Kidney (tissue), 13 donors: ENCODE measurements at regions not wholly inside any gene's neighbourhood (a gene's known extent, or its start where the extent isn't known, plus 50 kb on each side); places are given as distances from the start of the nearest gene placed in this dataset.

Experiments
- DNase-seq, 5 donors: peaks; one replicate each; pipeline ENCODE4 v3.0.0-alpha.2; 2013 to 2020
- FAIRE-seq: peaks from 2 replicates; lab custom pipeline; 2012; peaks lifted over from hg19 to GRCh38; lab: Jason Lieb, UNC
- H3K27ac ChIP-seq, 2 donors: one replicate each; pipeline ENCODE4 v1.7.0; 2013; ENCODE audit warnings: low read depth in 2 of 2, low read length in 2 of 2, inconsistent platforms in 1 of 2
- H3K27me3 ChIP-seq: one replicate; pipeline ENCODE4 v1.7.1; 2013; ENCODE audit warnings: low read length, inconsistent platforms; ENCODE audit not compliant: control insufficient read depth, insufficient read depth
- H3K36me3 ChIP-seq, 3 donors: one replicate each; pipeline versions ENCODE4 v1.7.0 to v1.7.1; 2013; ENCODE audit warnings: low read length in 3 of 3, control low read depth in 1 of 3, inconsistent platforms in 1 of 3; ENCODE audit not compliant: insufficient read depth in 3 of 3, control insufficient read depth in 2 of 3
- H3K4me1 ChIP-seq, 3 donors: one replicate each; pipeline versions ENCODE4 v1.7.0 to v1.7.1; 2013; ENCODE audit warnings: low read length in 3 of 3, inconsistent platforms in 1 of 3, low read depth in 1 of 3; ENCODE audit not compliant: control insufficient read depth in 2 of 3, insufficient read depth in 2 of 3
- H3K4me3 ChIP-seq, 3 donors: one replicate each; pipeline versions ENCODE4 v1.7.0 to v1.8.1; 2013; ENCODE audit warnings: low read length in 3 of 3, control low read depth in 1 of 3, inconsistent platforms in 1 of 3
- H3K9ac ChIP-seq, 3 donors: one replicate each; pipeline versions ENCODE4 v1.7.0 to v1.7.1; 2013; ENCODE audit warnings: low read length in 3 of 3, control low read depth in 1 of 3, inconsistent platforms in 1 of 3
- H3K9me3 ChIP-seq, 3 donors: one replicate each; pipeline versions ENCODE4 v1.7.0 to v1.7.1; 2013; ENCODE audit warnings: low read length in 3 of 3, control low read depth in 1 of 3, inconsistent platforms in 1 of 3; ENCODE audit not compliant: control insufficient read depth in 2 of 3, insufficient read depth in 1 of 3
- CTCF ChIP-seq: IDR thresholded peaks from 3 replicates; pipeline ENCODE4 v1.5.1; 2012; ENCODE audit warnings: mild to moderate bottlenecking, moderate library complexity, borderline replicate concordance; ENCODE audit not compliant: insufficient read depth; ENCODE audit errors: extremely low read depth
- intact Hi-C: fragments of 100-400 bp; cut with DNase I; formaldehyde crosslinking; loops from one replicate; pipeline ENCODE4 v1.11.1; 2022
- donor health status: control.
- donor health status: control.
- donor health status: control.
- donor health status: control.
- donor health status: control.
- donor health status: DM: yes; HTN: yes; CAD: no.
- donor health status: Normal renal cell carcinoma (clear cell type).

GRCh38 chr1:106457368-106457767 is 599.1 kb upstream of the PRMT6 start:
- Histone ChIP-seq H3K27ac (no peak overlapping the region), H3K9ac (no peak overlapping the region), H3K4me1 (no peaks in the 10 kb centered on the region), H3K27me3 (no peaks in the 10 kb centered on the region), H3K9me3 (no peaks in the 10 kb centered on the region), H3K4me3 (no peak overlapping the region), H3K36me3 (no peaks in the 10 kb centered on the region)
- FAIRE-seq (no peak), DNase-seq (no peak)
- TF ChIP-seq CTCF = no peak
- intact Hi-C loops = no loop called here

GRCh38 chr1:106458866-106459265 is 597.6 kb upstream of the PRMT6 start:
- FAIRE-seq (no peak), DNase-seq (no peak)
- no peak overlapping the region for H3K4me3 ChIP-seq
- no peak overlapping the region for H3K27ac ChIP-seq
- TF ChIP-seq CTCF = no peak
- no peak overlapping the region for H3K9ac ChIP-seq
- no peaks in the 10 kb centered on the region for H3K9me3 ChIP-seq
- intact Hi-C loops = no loop called here
- H3K36me3 ChIP-seq = no peaks in the 10 kb centered on the region
- H3K27me3 ChIP-seq = no peaks in the 10 kb centered on the region
- H3K4me1 ChIP-seq = no peaks in the 10 kb centered on the region

- TF ChIP-seq CTCF = no peak
- FAIRE-seq (no peak), DNase-seq (no peak)
- Histone ChIP-seq H3K27ac (no peak overlapping the region), H3K4me3 (no peak overlapping the region), H3K9ac (no peak overlapping the region), H3K36me3 (no peaks in the 10 kb centered on the region), H3K4me1 (no peaks in the 10 kb centered on the region), H3K9me3 (no peaks in the 10 kb centered on the region), H3K27me3 (no peaks in the 10 kb centered on the region)
- intact Hi-C loops = no loop called here
These were observed 597.1 kb upstream of the PRMT6 start for GRCh38 chr1:106459418-106459817.

GRCh38 chr1:106465666-106466065 is 590.8 kb upstream of the PRMT6 start:
- intact Hi-C loops = no loop called here
- no peaks in the 10 kb centered on the region for H3K4me1 ChIP-seq
- no peak overlapping the region for H3K27ac ChIP-seq
- no peak for FAIRE-seq
- TF ChIP-seq CTCF = no peak
- H3K9me3 ChIP-seq = no peaks in the 10 kb centered on the region
- DNase-seq = no peak
- no peaks in the 10 kb centered on the region for H3K27me3 ChIP-seq
- H3K4me3 ChIP-seq = no peak overlapping the region
- H3K36me3 ChIP-seq = no peaks in the 10 kb centered on the region
- no peak overlapping the region for H3K9ac ChIP-seq
